ENCODE measurements at regions not wholly inside any gene's neighbourhood (a gene's known extent, or its start where the extent isn't known, plus 50 kb on each side); places are given as distances from the start of the nearest gene placed in this dataset.

DNA sequence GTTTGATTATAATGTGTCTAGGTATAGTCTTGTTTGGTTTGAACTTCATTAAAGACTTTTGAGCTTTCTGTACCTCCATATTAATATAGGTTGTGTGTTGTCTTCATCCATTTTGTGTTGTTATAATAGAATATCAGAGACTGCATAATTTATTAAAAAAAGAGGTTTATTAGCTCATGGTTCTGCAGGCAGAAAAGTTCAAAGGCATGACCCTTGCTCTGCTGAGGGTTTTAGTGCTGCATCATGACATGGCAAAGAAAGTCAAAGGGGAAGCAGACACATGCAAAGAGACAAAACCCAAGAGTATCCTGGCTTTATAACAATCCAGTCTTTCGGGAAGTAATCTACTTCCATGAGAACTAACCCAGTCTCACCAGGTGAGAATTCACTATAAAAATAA lies 358.2 kb downstream of the EDEM1 start:
- peaks cover 2 to 7% of the 10 kb centered on the region in 2 donors for H3K9me3 ChIP-seq (ENCODE audit: control insufficient read depth in 2 of 2, insufficient read depth in 1 of 2, low read length in 1 of 2)
- H3K4me1 ChIP-seq (ENCODE audit: control insufficient read depth in 2 of 2, insufficient read depth in 2 of 2, low read length in 2 of 2): no peaks in the 10 kb centered on the region
- no peak overlapping the region for H3K4me3 ChIP-seq (ENCODE audit: low read length in 2 of 2)
- WGBS: 96% methylated on average over 1 of the region's 1 CpG
- H3K36me3 ChIP-seq (ENCODE audit: control insufficient read depth in 2 of 2, insufficient read depth in 2 of 2, low read length in 1 of 2): no peaks in the 10 kb centered on the region
- DNase-seq (ENCODE audit: low read depth in 6 of 9, low spot score in 9 of 9): no peak
- no peak overlapping the region for H3K27ac ChIP-seq (ENCODE audit: low read depth in 1 of 2, low read length in 1 of 2)
- no peaks in the 10 kb centered on the region for H3K27me3 ChIP-seq (ENCODE audit: control insufficient read depth in 2 of 2, insufficient read depth in 1 of 2, low read length in 1 of 2)

DNA sequence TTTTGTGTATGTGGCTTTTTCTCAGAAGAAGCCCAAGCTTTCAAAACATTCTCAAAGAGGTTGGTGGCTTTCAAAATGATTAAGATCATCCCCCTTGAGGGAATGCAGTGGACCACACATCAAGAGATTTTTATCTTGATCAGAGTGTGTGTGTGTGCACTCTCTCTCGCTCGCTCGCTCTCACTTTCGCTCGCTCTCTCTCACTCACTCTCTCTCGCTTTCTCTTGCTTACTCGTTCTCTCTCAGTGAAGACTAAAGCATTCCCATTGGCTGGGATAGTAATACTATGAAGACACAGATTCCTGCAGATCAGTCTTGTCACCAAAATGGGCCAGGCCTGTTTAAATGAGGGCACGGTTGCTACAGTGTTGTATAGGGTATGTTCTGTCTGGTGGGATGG lies 365.7 kb downstream of the EDEM1 start:
- no peak for DNase-seq (ENCODE audit: low read depth in 6 of 9, low spot score in 9 of 9)
- Histone ChIP-seq H3K4me1 (ENCODE audit: control insufficient read depth in 2 of 2, insufficient read depth in 2 of 2, low read length in 2 of 2) (no peaks in the 10 kb centered on the region), H3K27ac (ENCODE audit: low read depth in 1 of 2, low read length in 1 of 2) (no peak overlapping the region), H3K9me3 (ENCODE audit: control insufficient read depth in 2 of 2, insufficient read depth in 1 of 2, low read length in 1 of 2) (no peaks in the 10 kb centered on the region), H3K36me3 (ENCODE audit: control insufficient read depth in 2 of 2, insufficient read depth in 2 of 2, low read length in 1 of 2) (no peaks in the 10 kb centered on the region), H3K27me3 (ENCODE audit: control insufficient read depth in 2 of 2, insufficient read depth in 1 of 2, low read length in 1 of 2) (no peaks in the 10 kb centered on the region), H3K4me3 (ENCODE audit: low read length in 2 of 2) (no peak overlapping the region)
- WGBS: 97% methylated on average over 8 of the region's 8 CpGs

DNA sequence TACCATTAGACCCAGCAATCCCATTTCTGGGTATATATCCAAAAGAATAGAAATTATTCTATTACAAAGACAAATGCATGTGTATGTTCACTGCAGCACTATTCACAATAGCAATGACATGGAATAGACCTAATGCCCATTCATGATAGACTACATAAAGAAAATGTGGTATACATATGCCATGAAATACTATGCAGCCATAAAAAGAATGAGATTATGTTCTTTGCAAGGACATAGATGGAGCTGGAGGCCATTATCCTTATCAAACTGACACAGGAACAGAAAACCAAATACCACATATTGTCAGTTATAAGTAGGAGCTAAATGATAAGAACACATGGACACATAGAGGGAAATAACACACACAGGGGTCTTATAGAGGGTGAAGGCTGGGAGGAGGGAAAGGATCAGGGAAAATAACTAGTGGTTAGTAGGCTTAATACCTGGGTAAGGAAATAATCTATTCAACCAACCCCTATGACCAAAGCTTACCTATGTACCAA lies 366.8 kb downstream of the EDEM1 start:
- H3K27me3 ChIP-seq (ENCODE audit: control insufficient read depth in 2 of 2, insufficient read depth in 1 of 2, low read length in 1 of 2): no peaks in the 10 kb centered on the region
- no peak overlapping the region for H3K4me3 ChIP-seq (ENCODE audit: low read length in 2 of 2)
- H3K4me1 ChIP-seq (ENCODE audit: control insufficient read depth in 2 of 2, insufficient read depth in 2 of 2, low read length in 2 of 2): no peaks in the 10 kb centered on the region
- no peaks in the 10 kb centered on the region for H3K36me3 ChIP-seq (ENCODE audit: control insufficient read depth in 2 of 2, insufficient read depth in 2 of 2, low read length in 1 of 2)
- H3K27ac ChIP-seq (ENCODE audit: low read depth in 1 of 2, low read length in 1 of 2): no peak overlapping the region
- H3K9me3 ChIP-seq (ENCODE audit: control insufficient read depth in 2 of 2, insufficient read depth in 1 of 2, low read length in 1 of 2): no peaks in the 10 kb centered on the region
- no peak for DNase-seq (ENCODE audit: low read depth in 6 of 9, low spot score in 9 of 9)

GRCh38 chr3:5560199-5560598 lies 372.7 kb downstream of the EDEM1 start:
- DNase-seq (ENCODE audit: low read depth in 6 of 9, low spot score in 9 of 9): no peak
- Histone ChIP-seq H3K36me3 (ENCODE audit: control insufficient read depth in 2 of 2, insufficient read depth in 2 of 2, low read length in 1 of 2) (no peaks in the 10 kb centered on the region), H3K4me1 (ENCODE audit: control insufficient read depth in 2 of 2, insufficient read depth in 2 of 2, low read length in 2 of 2) (no peaks in the 10 kb centered on the region), H3K27me3 (ENCODE audit: control insufficient read depth in 2 of 2, insufficient read depth in 1 of 2, low read length in 1 of 2) (no peaks in the 10 kb centered on the region), H3K4me3 (ENCODE audit: low read length in 2 of 2) (no peak overlapping the region), H3K27ac (ENCODE audit: low read depth in 1 of 2, low read length in 1 of 2) (no peak overlapping the region), H3K9me3 (ENCODE audit: control insufficient read depth in 2 of 2, insufficient read depth in 1 of 2, low read length in 1 of 2) (no peaks in the 10 kb centered on the region)
- WGBS: 98% methylated on average over 1 of the region's 1 CpG

- H3K4me1 ChIP-seq (ENCODE audit: control insufficient read depth in 2 of 2, insufficient read depth in 2 of 2, low read length in 2 of 2): no peaks in the 10 kb centered on the region
- H3K4me3 ChIP-seq (ENCODE audit: low read length in 2 of 2): no peak overlapping the region
- WGBS: 92% methylated on average over 7 of the region's 7 CpGs
- H3K9me3 ChIP-seq (ENCODE audit: control insufficient read depth in 2 of 2, insufficient read depth in 1 of 2, low read length in 1 of 2): no peaks in the 10 kb centered on the region
- H3K36me3 ChIP-seq (ENCODE audit: control insufficient read depth in 2 of 2, insufficient read depth in 2 of 2, low read length in 1 of 2): no peaks in the 10 kb centered on the region
- no peak for DNase-seq (ENCODE audit: low read depth in 6 of 9, low spot score in 9 of 9)
- no peaks in the 10 kb centered on the region for H3K27me3 ChIP-seq (ENCODE audit: control insufficient read depth in 2 of 2, insufficient read depth in 1 of 2, low read length in 1 of 2)
- no peak overlapping the region for H3K27ac ChIP-seq (ENCODE audit: low read depth in 1 of 2, low read length in 1 of 2)
Observed at GRCh38 chr3:5563537-5564277, 376.2 kb downstream of the EDEM1 start.

DNA sequence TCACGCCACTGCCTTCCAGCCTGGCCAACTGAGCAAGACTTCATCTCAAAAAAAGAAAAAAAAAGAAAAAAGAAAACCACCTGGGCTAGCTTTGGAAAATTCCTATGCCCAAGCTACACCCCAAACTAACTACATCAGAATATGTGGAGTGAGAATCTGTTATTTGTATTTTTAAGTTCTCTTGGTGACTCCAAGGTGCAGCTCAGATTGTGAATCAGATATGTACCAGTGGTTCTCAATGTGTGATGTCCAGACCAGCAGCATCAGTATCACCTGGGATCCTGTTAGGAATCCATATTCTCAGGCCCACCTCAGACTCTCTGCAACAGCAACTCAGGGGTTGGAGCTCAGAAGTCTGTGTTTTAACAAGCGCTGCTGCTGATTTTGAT lies 376.8 kb downstream of the EDEM1 start:
- Histone ChIP-seq H3K27me3 (ENCODE audit: control insufficient read depth in 2 of 2, insufficient read depth in 1 of 2, low read length in 1 of 2) (no peaks in the 10 kb centered on the region), H3K9me3 (ENCODE audit: control insufficient read depth in 2 of 2, insufficient read depth in 1 of 2, low read length in 1 of 2) (no peaks in the 10 kb centered on the region), H3K4me1 (ENCODE audit: control insufficient read depth in 2 of 2, insufficient read depth in 2 of 2, low read length in 2 of 2) (no peaks in the 10 kb centered on the region), H3K36me3 (ENCODE audit: control insufficient read depth in 2 of 2, insufficient read depth in 2 of 2, low read length in 1 of 2) (no peaks in the 10 kb centered on the region), H3K4me3 (ENCODE audit: low read length in 2 of 2) (no peak overlapping the region), H3K27ac (ENCODE audit: low read depth in 1 of 2, low read length in 1 of 2) (no peak overlapping the region)
- no peak for DNase-seq (ENCODE audit: low read depth in 6 of 9, low spot score in 9 of 9)
- 77% methylated on average over 2 of the region's 2 CpGs for WGBS

GRCh38 chr3:5565026-5565425 lies 377.5 kb downstream of the EDEM1 start:
- H3K9me3 ChIP-seq (ENCODE audit: control insufficient read depth in 2 of 2, insufficient read depth in 1 of 2, low read length in 1 of 2): no peaks in the 10 kb centered on the region
- DNase-seq (ENCODE audit: low read depth in 6 of 9, low spot score in 9 of 9): peak in 1 of 9 donors; percentile 2
- no peak overlapping the region for H3K4me3 ChIP-seq (ENCODE audit: low read length in 2 of 2)
- 61% methylated on average over 4 of the region's 4 CpGs for WGBS
- H3K4me1 ChIP-seq (ENCODE audit: control insufficient read depth in 2 of 2, insufficient read depth in 2 of 2, low read length in 2 of 2): no peaks in the 10 kb centered on the region
- H3K36me3 ChIP-seq (ENCODE audit: control insufficient read depth in 2 of 2, insufficient read depth in 2 of 2, low read length in 1 of 2): no peaks in the 10 kb centered on the region
- H3K27ac ChIP-seq (ENCODE audit: low read depth in 1 of 2, low read length in 1 of 2): no peak overlapping the region
- no peaks in the 10 kb centered on the region for H3K27me3 ChIP-seq (ENCODE audit: control insufficient read depth in 2 of 2, insufficient read depth in 1 of 2, low read length in 1 of 2)

- DNase-seq (ENCODE audit: low read depth in 6 of 9, low spot score in 9 of 9): no peak
- H3K36me3 ChIP-seq (ENCODE audit: control insufficient read depth in 2 of 2, insufficient read depth in 2 of 2, low read length in 1 of 2): no peaks in the 10 kb centered on the region
- no peaks in the 10 kb centered on the region for H3K4me1 ChIP-seq (ENCODE audit: control insufficient read depth in 2 of 2, insufficient read depth in 2 of 2, low read length in 2 of 2)
- no peaks in the 10 kb centered on the region for H3K27me3 ChIP-seq (ENCODE audit: control insufficient read depth in 2 of 2, insufficient read depth in 1 of 2, low read length in 1 of 2)
- 89% methylated on average over 2 of the region's 2 CpGs for WGBS
- no peak overlapping the region for H3K27ac ChIP-seq (ENCODE audit: low read depth in 1 of 2, low read length in 1 of 2)
- no peaks in the 10 kb centered on the region for H3K9me3 ChIP-seq (ENCODE audit: control insufficient read depth in 2 of 2, insufficient read depth in 1 of 2, low read length in 1 of 2)
- H3K4me3 ChIP-seq (ENCODE audit: low read length in 2 of 2): no peak overlapping the region
Observed at GRCh38 chr3:5567113-5567512, 379.6 kb downstream of the EDEM1 start.

DNA sequence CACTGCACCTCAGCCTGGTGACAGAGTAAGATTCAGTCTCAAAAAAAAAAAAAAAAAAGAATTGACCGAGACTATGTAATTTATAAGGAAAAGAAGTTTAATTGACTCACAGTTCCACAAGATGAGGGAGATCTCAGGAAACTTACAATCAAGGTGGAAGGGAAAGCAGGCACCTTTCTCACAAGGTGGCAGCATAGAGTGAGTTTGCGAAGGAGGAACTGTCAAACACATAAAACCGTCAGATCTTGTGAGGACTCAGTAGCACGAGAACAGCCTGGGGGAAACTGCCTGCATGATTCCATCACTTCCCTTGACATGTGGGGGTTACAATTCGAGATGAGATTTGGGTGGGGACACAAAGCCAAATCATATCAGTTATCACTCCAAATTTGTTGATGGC lies 380.9 kb downstream of the EDEM1 start:
- no peaks in the 10 kb centered on the region for H3K36me3 ChIP-seq (ENCODE audit: control insufficient read depth in 2 of 2, insufficient read depth in 2 of 2, low read length in 1 of 2)
- no peaks in the 10 kb centered on the region for H3K9me3 ChIP-seq (ENCODE audit: control insufficient read depth in 2 of 2, insufficient read depth in 1 of 2, low read length in 1 of 2)
- peak in 3 of 9 donors; percentile 5 to 24 (median 15) for DNase-seq (ENCODE audit: low read depth in 6 of 9, low spot score in 9 of 9)
- H3K4me1 ChIP-seq (ENCODE audit: control insufficient read depth in 2 of 2, insufficient read depth in 2 of 2, low read length in 2 of 2): no peaks in the 10 kb centered on the region
- 57% methylated on average over 5 of the region's 5 CpGs for WGBS
- H3K27me3 ChIP-seq (ENCODE audit: control insufficient read depth in 2 of 2, insufficient read depth in 1 of 2, low read length in 1 of 2): no peaks in the 10 kb centered on the region
- no peak overlapping the region for H3K4me3 ChIP-seq (ENCODE audit: low read length in 2 of 2)
- no peak overlapping the region for H3K27ac ChIP-seq (ENCODE audit: low read depth in 1 of 2, low read length in 1 of 2)
